ENCODE measurements at regions not wholly inside any gene's neighbourhood (a gene's known extent, or its start where the extent isn't known, plus 50 kb on each side); places are given as distances from the start of the nearest gene placed in this dataset.

GRCh38 chr5:99866740-99867139 is 668.4 kb upstream of the FAM174A start:
- TF ChIP-seq POLR2A (IDR thresholded peaks at IDR 0.05; ENCODE audit: low read depth, low read length): no peak
- no peak for TF ChIP-seq TAF1 (IDR thresholded peaks at IDR 0.05; ENCODE audit: borderline replicate concordance, low read depth, low read length)
- no peak for TF ChIP-seq POLR2AphosphoS5 (IDR thresholded peaks at IDR 0.05; ENCODE audit: low read depth, low read length)
